GM18517 (cell line): ENCODE measurements at regions not wholly inside any gene's neighbourhood (a gene's known extent, or its start where the extent isn't known, plus 50 kb on each side); places are given as distances from the start of the nearest gene placed in this dataset.

ENCODE experiments used
- ATAC-seq: cut with Tn5 transposase; IDR thresholded peaks from one replicate; pipeline ENCODE4 v1.9.1; 2021; ENCODE audit warnings: mild to moderate bottlenecking, moderate library complexity; ENCODE audit not compliant: unreplicated experiment

DNA sequence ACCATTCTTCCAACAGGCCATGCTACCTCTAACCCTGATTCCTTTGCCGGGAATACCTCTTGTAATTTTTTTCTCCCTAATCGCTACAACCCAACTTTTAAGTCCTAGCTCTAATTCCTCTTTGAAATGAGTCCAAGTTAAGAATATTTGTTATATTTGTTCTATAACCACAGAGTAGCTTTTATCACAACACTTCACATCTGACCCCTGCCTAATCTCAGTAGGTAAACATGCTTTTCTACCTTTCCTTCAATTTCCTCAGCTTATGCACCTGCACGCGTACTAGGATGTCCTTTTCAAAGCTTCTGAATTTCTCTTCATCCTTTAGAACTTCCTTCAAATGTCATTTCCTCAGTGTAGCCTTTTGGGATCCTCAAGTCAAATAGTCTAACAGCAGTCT lies 915.5 kb upstream of the LCORL start:
- ATAC-seq = no peak

DNA sequence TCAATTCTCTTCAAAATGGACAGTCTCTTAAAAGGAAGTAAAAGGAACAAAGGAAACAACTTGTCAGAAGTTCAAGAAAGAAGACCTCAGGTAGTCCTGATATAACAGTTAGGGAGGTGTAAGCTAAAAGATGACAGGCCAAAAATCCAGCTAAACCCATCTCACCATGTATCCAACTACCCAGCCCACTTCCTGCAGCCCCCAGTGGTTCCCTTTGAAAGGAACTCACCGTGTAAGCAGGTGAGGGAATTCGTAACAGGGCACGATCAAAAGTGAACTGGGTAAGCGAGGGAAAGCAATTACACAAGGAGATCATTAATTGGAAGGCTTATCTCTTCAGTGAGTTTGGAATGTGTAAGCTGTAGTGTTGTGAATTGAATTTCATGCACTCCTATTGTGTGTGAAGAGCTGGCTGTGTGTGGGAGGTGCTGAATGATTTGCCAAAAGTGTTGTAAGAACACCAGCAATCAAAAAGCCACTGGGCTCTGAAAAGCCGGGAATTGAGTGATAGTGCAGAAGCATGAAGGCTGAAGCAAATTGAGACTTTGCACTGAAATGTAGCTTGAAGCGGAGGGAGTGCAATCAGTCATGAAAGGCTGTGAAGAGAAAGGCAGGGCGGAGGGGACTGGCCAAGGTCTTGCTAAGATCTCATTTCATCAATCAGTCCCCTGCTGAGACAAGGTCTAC lies 914.2 kb upstream of the LCORL start:
- no peak for ATAC-seq

DNA sequence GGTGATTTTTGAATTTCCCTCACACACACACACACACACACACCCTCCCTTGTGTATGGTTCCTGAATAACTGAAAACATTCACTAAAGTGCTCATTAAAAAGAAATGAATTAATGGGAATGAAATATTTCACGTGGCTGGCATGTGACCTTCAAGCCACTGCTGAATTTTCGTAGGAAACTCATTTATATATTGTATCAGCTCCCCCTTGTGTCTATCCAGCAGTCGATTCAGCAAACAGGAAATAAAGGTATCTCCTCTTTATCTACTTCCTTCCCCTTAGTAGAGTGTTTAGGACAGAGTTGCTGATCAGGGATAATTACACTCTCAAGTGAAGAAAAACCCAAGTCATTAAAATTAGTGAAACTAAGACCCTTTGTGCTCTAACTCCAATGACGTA lies 912.6 kb upstream of the LCORL start:
- no peak for ATAC-seq

DNA sequence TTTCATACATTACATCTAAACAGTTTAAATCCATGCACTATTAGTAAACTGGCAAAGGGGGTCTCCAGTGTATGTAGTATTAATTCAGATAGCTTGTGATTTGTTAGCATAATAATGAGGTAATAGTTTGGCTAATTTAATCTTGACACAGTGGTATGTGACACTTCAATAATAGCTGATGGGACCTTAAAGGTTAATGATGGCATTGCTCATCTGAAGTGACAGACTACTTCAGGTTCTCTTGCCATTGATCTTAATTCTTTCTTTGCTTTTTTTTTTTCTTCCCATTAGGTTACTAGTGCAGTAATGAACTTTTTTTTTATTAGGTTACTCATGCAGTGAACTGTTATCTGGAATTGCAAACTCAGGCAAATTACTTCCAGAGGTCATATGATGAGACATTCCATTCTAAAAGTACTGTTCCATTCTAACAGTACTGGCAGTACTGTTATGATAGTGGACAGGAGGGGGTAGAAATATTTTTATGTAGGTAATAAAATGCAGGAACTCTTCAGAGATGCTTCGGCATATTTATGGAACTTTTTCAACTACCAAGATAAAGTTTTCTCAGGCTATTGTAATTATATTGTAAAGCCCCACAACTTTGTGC lies 911.3 kb upstream of the LCORL start:
- no peak for ATAC-seq

DNA sequence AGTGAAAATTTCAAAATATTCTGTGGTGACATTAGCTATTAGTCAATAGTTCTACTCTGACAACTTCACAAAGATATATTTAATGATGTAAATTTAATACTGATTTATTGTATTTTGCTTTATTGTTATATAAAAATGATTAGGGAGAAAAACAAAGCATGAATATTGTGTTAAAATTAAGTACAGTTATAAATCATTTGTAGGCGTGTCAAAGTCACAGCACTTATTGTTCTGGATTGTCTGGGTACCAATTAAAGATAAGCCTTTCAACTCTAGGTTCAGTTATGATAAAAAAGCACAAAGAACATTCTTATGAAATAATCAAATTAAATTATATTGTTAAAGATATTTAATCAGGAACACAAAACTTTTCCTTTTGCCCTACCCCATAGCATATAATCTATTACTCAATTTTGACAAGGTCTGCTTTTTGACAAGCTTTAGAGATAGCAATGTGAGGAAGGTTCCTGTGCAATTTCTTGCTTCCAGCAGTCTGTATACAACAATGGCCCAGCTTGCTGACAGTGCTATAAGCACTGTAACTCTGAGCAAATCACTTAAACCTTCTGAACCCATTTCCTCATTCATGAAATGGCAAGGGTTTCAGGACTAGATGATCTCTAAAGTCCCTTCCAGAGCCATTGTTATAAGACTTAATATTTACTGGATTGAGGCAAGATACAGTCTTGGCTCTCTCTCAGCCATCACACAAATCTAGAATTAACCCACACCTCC lies 910.3 kb upstream of the LCORL start:
- no peak for ATAC-seq

DNA sequence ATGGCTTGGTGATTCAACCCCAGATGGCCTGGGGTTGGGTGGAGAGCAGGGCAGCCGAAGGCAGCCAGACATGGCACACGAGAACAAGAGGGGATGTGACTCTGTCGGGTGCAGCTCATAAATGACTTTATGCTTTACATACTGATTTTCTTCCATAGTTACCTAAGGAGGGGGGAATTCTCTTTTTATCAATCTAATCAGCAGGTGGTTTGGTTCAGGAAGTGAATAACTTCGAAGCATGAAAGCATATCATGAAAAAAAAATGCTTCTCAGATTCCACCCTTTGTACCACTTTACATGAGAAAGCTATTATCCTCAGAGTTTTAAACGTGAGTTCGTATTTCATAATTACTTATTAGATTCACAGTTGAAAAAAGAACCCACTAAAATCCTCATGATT lies 908.9 kb upstream of the LCORL start:
- ATAC-seq = no peak

DNA sequence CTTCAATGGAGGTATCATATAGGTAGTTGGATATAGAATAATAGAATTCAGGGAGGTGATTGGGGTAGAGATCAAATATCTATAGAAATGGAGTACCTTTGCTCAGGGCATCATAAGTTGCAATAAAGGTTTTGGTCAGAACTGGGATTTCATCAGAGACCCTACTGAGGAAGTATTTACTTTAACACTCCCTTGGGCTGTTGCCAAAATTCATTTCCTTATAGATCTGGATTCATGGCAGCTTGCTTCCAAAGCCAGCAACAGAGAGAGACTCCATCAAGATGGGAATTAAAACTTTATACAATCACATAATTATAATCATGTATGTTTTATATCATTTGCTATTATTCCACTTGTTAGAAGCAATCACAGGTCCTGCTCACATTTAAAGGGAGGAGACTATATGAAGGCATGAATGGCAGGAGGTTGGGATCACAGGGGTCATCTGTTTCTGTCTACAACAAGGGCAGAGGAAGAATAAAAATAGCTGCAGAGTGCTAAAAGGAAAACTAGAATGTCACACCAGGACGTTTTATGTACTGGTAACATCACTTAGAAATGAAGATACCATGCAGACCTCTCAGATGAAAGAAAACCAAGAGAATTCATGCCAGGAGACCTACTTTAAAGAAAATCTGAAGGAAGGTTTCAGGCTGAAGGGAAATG lies 902.1 kb upstream of the LCORL start:
- no peak for ATAC-seq

DNA sequence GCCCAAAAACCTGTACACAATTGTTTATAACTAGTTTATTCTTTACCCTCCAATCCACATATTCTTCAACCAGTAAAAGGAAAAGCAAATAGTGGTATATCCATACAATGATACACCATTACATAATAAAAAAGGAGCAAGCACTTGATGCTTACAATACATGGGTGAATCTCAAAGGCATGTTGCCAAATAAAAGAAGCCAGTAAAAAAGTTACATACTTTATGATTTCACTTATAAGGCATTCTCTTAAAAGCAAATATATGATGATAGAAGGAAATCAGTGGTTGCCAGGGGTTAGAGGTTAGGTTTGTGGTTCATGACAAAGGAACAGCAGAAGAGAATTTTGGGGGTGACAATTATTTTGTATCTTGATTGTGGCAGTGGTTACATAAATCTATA lies 896.1 kb upstream of the LCORL start:
- no peak for ATAC-seq

DNA sequence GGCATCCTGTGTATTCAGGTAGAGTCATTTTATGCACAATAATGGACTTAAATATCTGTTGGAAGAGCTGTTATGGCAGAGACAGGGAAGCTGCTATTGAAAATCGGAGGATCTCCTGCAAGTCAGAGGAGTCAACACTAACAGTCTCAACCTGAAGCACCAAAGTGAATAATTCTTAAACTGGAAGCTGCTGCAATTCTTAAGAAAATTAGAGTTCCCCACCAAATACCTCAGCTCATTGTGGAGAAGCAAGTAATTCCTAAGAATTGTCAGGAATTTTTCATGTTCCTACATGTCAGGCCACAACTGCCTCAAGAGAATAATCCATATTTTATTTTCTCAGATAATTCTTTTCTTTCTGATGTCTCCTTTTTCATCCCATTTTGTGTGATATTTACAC lies 892.6 kb upstream of the LCORL start:
- ATAC-seq = no peak

DNA sequence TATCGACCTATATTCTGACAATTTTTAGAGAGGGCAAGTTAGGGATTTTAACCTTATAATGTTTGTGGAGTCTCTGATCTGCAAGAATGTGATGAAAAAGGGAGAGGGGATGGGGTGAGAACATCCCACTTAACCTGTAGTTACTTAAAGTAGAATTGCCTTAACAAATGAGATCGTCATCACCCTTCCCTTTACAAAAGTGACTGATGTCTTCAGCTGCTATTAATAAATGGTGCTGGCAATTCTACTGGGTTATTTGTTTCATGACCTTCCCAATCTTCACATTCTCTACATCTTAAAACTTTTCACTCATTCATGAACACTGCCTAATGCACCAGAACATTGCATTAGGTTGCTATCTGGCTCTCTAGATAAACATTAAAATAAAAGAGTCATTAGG lies 873.4 kb upstream of the LCORL start:
- ATAC-seq = no peak

DNA sequence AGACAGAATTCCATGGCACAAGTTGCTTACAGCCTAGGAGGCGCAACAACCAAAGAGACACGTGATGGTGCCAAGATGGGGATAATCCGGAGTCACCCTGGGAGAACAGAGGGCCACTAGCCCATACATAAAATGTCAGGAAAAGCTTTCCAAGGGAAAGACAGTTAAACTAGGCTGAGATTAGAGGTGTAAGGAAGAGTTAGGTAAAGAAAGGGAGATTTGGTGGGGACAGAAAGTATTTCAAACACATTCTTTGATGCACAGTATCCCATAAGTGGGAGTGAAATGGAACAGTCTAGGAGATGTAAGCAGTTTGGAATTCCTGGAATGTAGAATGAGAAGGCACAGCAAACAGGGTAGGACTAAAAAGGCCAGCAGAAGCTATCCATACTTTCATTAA lies 860.9 kb upstream of the LCORL start:
- ATAC-seq = no peak

DNA sequence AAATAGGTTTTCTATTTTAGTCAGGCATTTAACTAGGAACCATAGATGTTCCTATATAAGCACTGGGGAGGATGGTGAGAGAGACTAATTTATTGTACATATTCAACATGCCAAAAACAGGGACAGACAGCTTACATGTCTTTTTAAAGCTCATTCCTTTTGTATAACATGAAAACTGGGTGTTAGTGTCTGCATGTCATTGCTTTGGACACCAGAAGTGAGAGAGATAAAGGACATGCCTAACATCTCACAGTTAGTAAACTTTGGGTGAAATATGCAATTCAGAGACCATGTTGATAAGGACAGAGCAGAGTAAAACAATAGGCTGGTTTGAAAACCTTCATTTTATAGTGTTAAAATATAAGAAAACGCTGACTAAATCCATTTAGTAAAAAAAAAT lies 860.0 kb upstream of the LCORL start:
- ATAC-seq = no peak

DNA sequence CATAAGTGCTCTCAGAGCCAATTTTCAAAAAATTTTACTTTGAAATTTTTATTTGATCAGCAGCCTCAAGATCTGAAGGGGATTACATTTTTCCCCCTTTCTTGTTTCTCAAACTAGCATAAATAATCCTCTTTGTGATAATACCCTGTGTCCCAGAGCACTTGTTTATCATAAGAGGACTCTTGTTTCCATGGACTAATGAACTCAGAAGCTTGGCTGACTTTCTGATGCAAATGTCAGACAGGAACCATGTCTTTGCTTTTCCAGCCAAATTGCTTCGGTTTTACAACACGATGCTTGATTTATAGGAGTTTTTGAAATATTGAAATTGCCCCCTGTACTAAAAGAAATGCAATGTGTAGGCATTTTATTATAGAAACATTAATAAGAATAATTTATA lies 859.3 kb upstream of the LCORL start:
- no peak for ATAC-seq

DNA sequence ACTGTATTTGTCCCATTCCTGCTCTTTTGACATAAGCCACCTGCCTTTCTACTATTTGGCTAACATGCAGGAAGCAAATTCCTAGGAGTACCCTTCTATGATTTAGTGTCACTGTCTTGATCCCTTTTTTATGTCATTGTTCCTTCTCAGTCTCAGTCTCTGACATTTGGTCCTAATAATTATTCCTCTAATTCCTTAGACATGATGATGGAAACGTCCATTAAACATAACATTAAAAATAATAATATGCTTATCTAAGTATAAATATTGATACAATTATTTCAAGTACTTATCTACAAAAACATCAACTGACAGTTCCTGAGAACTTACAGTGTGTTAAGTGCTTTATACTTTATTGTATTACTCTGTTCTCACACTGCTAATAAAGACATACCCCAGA lies 857.0 kb upstream of the LCORL start:
- no peak for ATAC-seq

DNA sequence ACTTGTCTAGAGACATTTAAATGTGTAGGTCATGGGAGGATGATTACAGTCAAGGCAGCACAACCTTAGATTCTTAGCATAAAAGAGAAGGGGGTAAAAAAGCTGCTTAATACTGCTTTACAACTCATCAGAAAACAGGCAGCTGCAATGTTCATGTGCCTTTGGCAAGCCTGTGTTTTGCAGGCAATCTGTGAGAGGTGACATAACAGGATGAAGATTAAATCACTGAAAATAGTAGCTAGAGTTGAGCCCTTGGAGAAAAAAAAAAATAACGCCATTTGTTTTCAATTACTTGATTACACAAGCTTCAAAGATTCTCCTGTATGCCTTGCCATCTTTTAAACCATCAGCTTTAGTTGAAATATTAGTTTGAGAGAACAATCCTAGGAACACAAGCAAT lies 847.6 kb upstream of the LCORL start:
- ATAC-seq = no peak

DNA sequence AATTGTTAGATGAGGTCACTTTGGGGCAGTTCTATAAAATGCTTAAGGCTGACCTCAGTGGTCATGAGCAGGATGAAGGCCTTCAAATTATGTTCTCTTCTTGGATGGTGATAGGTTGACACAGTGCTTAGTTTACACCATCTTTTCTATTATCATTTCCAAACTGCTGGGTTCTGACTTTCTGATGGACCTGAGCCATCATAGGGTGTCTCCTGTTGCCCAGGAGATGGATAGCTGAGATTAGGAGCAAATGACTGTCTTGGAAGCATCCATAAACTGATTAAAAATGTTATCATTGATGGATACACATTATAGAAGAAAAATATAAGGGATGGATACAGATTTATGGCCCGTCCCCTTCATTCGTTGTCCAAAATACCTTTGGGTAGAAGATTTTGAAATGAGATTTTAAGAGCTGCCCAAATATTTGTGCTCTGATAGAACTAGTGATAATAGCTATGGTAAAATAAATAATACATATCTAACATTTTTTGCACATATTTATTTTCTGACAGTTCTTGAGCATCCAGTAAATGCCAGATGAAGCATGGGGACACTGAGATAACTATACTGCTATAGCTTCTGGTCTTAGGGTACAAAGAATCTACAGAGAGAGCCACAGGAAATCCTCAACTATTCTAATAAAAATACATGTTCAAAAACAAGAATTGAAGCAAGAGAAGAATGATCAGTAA lies 839.4 kb upstream of the LCORL start:
- no peak for ATAC-seq

DNA sequence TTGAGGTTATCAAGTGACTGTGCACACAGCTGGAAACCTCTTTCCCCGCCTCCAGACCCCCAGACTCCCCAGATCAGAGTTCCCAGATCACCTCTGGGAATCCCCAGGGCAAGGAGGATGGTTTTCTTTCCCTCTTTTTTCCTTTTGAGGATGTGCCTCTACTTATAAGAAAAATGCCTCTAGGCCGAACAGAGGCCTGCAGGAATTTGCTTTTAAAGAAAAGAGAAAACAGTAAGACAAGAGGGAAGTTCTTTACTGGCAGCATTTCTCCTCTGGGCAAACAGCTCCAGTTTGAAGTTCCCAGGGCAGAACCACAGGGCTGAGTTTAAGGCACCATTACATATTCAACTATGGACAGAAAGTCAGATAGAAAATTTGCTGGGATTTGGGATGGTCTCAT lies 837.9 kb upstream of the LCORL start:
- ATAC-seq = no peak

DNA sequence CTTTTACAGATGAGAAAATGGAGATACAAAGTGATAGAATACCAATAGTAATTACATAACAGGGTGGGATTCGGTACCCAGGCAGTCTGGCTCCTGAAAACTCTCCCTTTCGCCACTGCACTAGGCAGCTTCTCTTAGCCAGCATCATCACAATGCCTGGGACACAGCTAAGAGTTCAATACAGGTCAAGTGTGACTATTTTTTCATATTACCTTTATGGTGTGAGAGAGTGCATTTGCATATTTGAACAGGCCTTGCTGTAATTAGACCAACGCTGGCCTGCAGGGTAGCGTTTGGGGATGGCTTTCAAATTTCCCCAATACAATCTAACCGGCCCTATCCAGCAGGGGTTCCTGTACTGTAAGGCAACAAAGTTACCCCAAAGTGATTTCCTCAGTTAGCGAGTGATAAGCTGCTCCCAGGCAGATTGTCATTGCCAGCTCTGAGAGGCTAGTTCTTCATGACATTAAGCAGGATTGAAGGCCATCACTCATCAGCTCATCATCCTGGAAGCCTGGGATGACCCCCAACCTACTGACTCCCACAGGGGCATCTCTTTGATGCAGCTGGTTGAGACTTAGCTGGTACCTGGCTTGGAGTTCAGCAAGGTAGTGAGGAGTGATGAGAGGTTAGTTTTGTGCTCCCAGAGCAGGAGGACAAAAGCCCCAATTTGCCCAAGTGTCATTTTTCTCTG lies 836.8 kb upstream of the LCORL start:
- no peak for ATAC-seq

DNA sequence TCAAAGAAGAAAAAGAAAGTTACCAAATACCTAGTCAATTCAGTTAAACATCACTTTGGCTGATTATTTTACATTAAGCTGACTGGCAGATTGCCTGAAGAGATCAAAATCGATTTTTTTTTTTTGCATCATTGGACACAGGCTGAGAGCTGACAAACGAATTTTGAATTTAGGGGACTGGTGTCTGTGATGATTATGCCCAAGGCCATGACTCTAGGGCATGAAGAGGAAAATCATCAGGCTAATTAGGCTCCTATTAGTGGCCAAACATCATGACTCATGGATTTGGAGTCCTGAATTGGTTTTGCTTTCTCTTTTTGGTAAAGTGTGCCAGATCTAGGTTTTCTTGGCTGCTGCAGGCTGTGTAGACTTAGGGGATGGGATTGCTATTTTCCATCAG lies 829.3 kb upstream of the LCORL start:
- ATAC-seq = no peak

DNA sequence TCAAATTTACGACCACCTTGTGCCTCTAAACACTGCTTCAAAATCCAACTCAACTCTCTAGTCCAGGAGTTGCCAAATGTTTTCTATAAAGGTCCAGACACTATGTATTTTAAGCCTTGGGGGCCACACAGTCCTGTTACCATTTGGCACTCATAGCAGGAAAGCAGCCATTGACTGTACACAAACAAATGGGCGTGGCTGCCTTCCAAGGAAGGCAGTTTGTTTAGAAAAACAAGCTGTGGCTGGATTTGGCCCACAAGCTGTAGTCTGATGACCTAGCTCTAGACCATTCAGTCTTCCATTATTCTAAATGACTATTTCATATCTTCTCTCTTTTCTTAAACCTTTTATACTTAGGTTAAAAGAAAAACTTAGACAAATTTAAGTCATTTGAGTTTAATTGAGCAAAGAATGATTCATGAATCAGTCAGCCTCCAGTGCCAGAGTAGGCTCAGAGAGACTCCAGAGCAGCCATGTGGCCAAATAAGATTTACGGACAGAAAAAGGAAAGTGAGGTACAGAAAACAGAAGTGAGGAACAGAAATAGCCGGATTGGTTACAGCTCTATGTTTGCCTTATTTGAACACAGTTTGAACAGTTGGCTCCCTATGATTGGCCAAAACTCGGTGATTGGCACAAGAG lies 825.8 kb upstream of the LCORL start:
- ATAC-seq = no peak
